ENCODE measurements at regions not wholly inside any gene's neighbourhood (a gene's known extent, or its start where the extent isn't known, plus 50 kb on each side); places are given as distances from the start of the nearest gene placed in this dataset.
"Not testable (repeated sequence)": the region's sequence is repeated elsewhere in the genome, so short reads cannot be mapped to it uniquely, and the experiment has no call there.

DNA sequence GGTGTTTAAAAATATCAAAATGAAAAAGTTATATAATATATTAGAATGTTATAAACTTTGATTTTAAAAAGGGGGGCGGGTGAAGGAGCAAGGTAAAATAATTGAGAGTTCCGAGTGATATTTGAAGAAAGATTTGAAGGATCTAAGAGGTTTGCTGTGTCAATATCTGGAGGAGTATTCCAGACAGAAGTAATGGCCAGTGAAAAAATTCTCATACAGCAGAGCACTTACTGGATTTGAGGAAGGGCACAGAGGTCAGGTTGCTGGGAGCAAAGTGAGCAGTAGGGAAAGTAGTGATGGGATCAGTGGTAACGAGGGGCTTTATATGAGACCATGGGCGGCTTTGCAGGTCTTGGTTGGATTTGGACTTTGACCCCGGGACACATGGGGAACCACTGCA, 531.5 kb downstream of the ADCYAP1 start:
- DNase-seq (ENCODE audit: missing footprints) (no peak), ATAC-seq (no peak)
- intact Hi-C loops (cut with DNase I), result no loop called here

- DNase-seq (ENCODE audit: missing footprints) (no peak), ATAC-seq (no peak)
- intact Hi-C loops (cut with DNase I), result no loop called here
Observed at GRCh38 chr18:1438458-1438910, 533.8 kb downstream of the ADCYAP1 start.

- intact Hi-C loops (cut with DNase I), result no loop called here
- no peak for ATAC-seq
- no peak for DNase-seq (ENCODE audit: missing footprints)
Observed at GRCh38 chr18:1438967-1439366, 534.3 kb downstream of the ADCYAP1 start.

DNA sequence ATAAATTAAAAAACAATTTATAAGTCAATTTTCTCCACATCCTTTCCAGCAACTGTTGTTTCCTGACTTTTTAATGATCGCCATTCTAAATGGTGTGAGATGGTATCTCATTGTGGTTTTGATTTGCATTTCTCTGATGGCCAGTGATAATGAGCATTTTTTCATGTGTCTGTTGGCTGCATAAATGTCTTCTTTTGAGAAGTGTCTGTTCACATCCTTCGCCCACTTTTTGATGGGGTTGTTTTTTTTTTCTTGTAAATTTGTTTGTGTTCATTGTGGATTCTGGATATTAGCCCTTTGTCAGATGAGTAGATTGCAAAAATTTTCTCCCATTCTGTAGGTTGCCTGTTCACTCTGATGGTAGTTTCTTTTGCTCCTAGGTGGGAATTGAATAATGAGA, 539.4 kb downstream of the ADCYAP1 start:
- ATAC-seq; intact Hi-C loops (cut with DNase I); DNase-seq (ENCODE audit: missing footprints): not testable (repeated sequence)

- intact Hi-C loops (cut with DNase I), result no loop called here
- DNase-seq (ENCODE audit: missing footprints) (no peak), ATAC-seq (no peak)
Observed at GRCh38 chr18:1446765-1447164, 542.1 kb downstream of the ADCYAP1 start.

GRCh38 chr18:1452821-1453220, 548.1 kb downstream of the ADCYAP1 start:
- intact Hi-C loops (cut with DNase I), result no loop called here
- DNase-seq (ENCODE audit: missing footprints), result no peak
- no peak for ATAC-seq

DNA sequence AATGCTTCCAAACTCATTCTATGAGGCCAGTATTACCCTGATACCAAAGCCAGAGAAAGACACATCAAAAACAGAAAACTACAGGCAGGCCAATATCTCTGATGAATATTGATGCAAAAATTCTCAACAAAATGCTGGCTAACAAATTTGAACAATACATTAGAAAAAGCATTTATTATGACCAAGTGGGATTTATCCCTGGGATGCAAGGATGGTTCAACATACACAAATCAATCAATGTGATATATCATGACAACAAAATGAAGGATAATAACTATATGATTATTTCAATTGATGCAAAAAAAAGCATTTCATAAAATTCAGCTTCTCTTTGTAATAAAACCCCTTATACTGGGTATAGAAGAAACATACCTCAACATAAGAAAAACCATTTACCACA, 550.9 kb downstream of the ADCYAP1 start:
- DNase-seq (ENCODE audit: missing footprints) (no peak), ATAC-seq (no peak)
- intact Hi-C loops (cut with DNase I), result no loop called here

- intact Hi-C loops (cut with DNase I), result no loop called here
- ATAC-seq, result no peak
- no peak for DNase-seq (ENCODE audit: missing footprints)
Observed at GRCh38 chr18:1458547-1458946, 553.9 kb downstream of the ADCYAP1 start.

- ATAC-seq, result no peak
- no peak for DNase-seq (ENCODE audit: missing footprints)
- intact Hi-C loops (cut with DNase I), result no loop called here
Observed at GRCh38 chr18:1463981-1464380, 559.3 kb downstream of the ADCYAP1 start.

DNA sequence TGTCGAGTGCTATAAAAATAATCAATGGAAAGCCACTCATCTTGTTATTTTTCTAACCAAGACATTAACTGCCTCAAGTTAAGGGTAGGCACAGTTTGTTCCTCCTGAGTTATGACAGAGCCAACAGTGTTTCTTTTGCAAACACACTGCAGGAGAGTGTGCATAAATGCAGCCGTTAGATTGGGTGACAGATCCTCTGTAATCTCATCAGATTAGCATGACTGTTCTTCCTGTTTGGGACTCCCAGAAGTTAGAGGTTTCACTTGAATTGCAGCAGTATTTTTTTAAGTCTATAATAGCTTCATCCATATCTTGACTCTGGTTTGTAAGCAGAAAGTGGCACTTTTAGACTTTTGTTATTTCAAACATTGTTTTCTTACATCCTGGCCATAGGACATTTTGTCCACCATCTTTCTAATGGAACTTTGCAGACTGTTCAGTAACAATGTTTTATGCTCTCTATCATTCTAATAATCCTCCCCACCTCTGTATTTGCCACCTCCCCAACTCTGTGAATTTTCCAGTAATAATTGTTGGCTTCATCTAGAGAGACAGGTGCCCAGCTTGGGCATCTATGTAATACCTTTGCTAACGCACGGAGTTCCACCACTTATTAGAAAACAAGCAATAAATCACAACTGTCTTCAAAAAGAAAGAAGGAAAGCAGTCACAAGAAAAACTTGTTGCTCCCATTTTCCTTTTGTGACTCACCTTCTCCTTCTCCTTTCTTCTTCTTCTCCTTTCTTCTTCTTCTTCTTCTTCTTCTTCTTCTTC, 560.0 kb downstream of the ADCYAP1 start:
- DNase-seq (ENCODE audit: missing footprints) (no peak), ATAC-seq (no peak)
- intact Hi-C loops (cut with DNase I), result no loop called here

DNA sequence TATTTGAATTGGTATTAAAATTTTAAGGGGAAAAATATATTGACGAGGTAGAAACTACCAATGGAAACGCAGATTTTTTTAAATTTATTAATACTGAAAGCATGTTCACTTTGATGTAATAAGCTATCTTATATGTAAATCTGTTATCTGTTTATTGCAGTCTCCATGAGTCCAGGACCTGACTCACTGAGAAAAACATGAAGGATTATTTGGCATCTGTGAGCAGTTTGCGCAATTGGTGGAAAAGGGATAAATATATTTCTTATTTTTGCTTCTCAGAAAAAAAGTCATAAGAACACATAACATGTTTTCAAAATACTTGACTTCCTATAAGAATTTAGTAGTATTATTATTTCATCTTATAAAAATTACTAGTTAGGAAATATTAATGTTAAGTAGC, 561.4 kb downstream of the ADCYAP1 start:
- intact Hi-C loops (cut with DNase I), result no loop called here
- ATAC-seq (no peak), DNase-seq (ENCODE audit: missing footprints) (no peak)

- intact Hi-C loops (cut with DNase I), result no loop called here
- ATAC-seq (no peak), DNase-seq (ENCODE audit: missing footprints) (no peak)
Observed at GRCh38 chr18:1467461-1467964, 562.8 kb downstream of the ADCYAP1 start.

DNA sequence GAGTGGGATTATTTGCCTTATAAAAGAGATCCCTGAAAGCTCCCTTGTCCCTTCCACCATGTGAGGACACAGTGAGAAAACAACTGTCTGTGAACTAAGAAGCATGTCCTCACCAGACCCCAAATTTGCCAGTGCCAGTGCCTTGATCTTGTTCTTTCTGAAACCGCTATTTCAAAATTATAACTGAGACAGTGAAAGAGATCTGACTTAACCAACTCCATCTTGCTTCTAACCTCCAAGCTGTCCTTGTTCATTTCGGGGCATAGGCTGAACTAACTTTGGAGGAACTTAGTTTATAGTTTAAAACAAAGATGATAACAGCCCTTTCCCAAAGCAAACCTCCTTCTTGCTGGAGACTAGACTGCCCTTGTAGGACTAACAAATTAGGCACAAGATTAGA, 563.9 kb downstream of the ADCYAP1 start:
- intact Hi-C loops (cut with DNase I), result no loop called here
- DNase-seq (ENCODE audit: missing footprints) (no peak), ATAC-seq (no peak)

DNA sequence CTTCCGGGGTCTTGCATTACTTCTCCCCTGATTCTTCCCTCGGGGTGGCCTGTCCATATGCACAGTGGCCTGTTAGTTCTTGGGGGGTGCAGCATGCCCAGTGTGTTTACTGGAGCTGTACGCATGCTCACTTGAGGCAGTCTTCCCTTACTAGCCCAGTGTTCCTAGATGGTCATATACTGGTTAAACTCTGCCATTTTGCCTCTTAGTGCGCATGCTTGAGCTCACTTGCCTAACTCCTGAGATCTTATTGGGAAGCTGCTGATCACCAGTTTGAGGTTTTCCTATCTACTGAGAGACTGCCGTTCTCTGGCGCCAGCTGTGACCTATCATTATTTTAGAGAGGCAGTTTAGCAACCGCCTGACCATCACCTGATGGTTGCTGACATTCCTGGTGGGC, 571.2 kb downstream of the ADCYAP1 start:
- intact Hi-C loops (cut with DNase I), result no loop called here

GRCh38 chr18:1480309-1480708, 575.6 kb downstream of the ADCYAP1 start:
- intact Hi-C loops (cut with DNase I), result no loop called here
- DNase-seq (ENCODE audit: missing footprints), result no peak
- no peak for ATAC-seq

More for the DNA sequence above, 571.2 kb downstream of the ADCYAP1 start:
- no peak for DNase-seq (ENCODE audit: missing footprints)
- ATAC-seq, result no peak

DNA sequence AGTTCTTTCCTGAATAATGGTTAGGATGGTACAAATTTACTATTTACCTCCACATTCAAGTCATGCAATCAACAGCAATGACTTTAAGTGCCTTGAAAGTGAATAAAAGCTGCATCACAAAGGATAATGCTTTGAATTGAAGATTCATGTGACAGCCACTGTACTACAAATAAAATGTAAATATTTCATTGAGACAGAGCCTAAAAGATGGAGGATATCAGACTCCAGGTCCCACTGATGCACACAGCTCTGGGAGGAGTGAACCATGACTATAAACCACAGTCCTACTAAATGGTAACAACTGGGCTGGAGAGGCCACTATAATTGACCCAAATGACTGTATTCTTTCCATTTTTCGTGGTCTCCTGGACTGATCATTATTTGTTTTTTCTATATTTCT, 576.9 kb downstream of the ADCYAP1 start:
- intact Hi-C loops (cut with DNase I), result no loop called here
- ATAC-seq (no peak), DNase-seq (ENCODE audit: missing footprints) (no peak)

GRCh38 chr18:1483385-1483784, 578.7 kb downstream of the ADCYAP1 start:
- ATAC-seq, result no peak
- intact Hi-C loops (cut with DNase I), result no loop called here
- DNase-seq (ENCODE audit: missing footprints), result no peak

GRCh38 chr18:1487457-1487856, 582.8 kb downstream of the ADCYAP1 start:
- no peak for DNase-seq (ENCODE audit: missing footprints)
- ATAC-seq, result no peak
- intact Hi-C loops (cut with DNase I), result no loop called here

GRCh38 chr18:1488394-1488793, 583.7 kb downstream of the ADCYAP1 start:
- ATAC-seq (no peak), DNase-seq (ENCODE audit: missing footprints) (no peak)
- intact Hi-C loops (cut with DNase I), result no loop called here

DNA sequence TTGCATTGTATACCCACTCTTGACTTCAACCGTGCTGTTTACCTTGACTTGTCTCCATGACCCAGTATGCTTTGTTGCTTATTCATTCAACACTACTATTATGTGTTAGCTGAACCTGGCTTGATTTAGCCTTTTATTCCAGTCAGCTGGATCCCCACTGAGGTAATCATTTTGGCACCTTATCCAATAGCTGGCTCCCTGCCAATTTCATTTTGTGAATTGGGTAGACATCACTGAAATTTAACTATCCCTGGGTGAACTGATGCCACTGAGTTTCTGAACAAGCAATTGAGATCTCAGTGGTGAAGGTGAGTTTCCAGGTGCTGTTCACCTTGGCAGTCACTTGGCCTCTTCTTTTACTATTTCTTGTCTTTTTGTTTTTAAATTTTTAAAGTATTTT, 584.3 kb downstream of the ADCYAP1 start:
- DNase-seq (ENCODE audit: missing footprints) (no peak), ATAC-seq (no peak)
- intact Hi-C loops (cut with DNase I), result no loop called here

DNA sequence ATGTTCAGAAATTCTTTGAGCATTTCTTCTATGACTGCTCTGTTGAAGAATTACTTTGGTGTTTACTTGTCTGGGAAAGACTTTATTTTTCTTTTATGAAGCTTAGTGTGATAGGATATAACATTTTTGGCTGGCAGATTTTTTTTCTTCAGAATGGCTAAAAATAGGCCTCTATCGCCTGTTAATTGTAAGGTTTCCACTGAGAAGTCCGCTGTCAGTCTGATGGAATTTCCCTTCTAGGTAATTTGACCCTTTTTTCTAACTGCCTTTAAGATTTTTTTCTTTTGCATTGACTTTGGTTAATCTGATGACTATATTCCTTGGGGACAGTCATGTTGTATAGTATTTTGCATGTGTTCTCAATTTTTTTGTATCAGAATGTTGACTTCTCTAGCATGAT, 590.7 kb downstream of the ADCYAP1 start:
- intact Hi-C loops (cut with DNase I), result no loop called here
- ATAC-seq (no peak), DNase-seq (ENCODE audit: missing footprints) (no peak)
